K562 (cell line): ENCODE measurements at regions not wholly inside any gene's neighbourhood (a gene's known extent, or its start where the extent isn't known, plus 50 kb on each side); places are given as distances from the start of the nearest gene placed in this dataset.
"Not testable (repeated sequence)": the region's sequence is repeated elsewhere in the genome, so short reads cannot be mapped to it uniquely, and the experiment has no call there.

Source experiments
- ATAC-seq: fragments of 200-7000 bp; cut with Tn5 transposase; 3 replicates; pipeline ENCODE4 v1.9.1; 2020; ENCODE audit warnings: moderate library complexity
- BruUV-seq: library from RNA; stranded (reverse); fragments of 400-500 nt; replicated peaks from 2 replicates; lab custom pipeline; 2021; lab: Mats Ljungman, UMichigan
- CTCF ChIA-PET: fragments of 300-600 bp; formaldehyde crosslinking; extraction: SDS; loops from one replicate; lab custom pipeline; 2021; ENCODE audit warnings: low intra/inter-chr PET ratio; lab: Yijun Ruan, JAX
- POLR2A ChIA-PET: fragments of 300-600, 350-650 bp; sonication (Branson Sonifier 250); formaldehyde crosslinking; extraction: SDS; loops from one replicate; lab custom pipeline; 2021; ENCODE audit warnings: antibody characterized with exemption, inconsistent platforms; lab: Yijun Ruan, JAX
- DNase-seq, 4 experiments: peaks; one replicate each; pipeline versions ENCODE4 v3.0.0 to v3.0.0-alpha.2; 2011 to 2018; ENCODE audit warnings: low spot score in 3 of 4, mixed read lengths in 3 of 4; ENCODE audit errors: extremely low read depth in 1 of 4
- FAIRE-seq: peaks from 2 replicates; lab custom pipeline; 2011; peaks lifted over from hg19 to GRCh38; lab: Jason Lieb, UNC
- H2AFZ ChIP-seq: 2 replicates; pipeline ENCODE4 v1.6.0; 2011; ENCODE audit warnings: low read depth, low read length, control low read depth, inconsistent platforms
- H3K27ac ChIP-seq: fragments of 200-600 bp; 3 replicates; pipeline ENCODE4 v1.8.0; 2011; ENCODE audit warnings: low read depth, mild to moderate bottlenecking, control low read depth, inconsistent platforms, low read length, moderate library complexity, mixed read lengths; ENCODE audit errors: extremely low read depth
- H3K27me3 ChIP-seq, 2 experiments: fragments of 300-600 bp in 1 of 2; 2 replicates in 1 of 2; 3 replicates in 1 of 2; pipeline versions ENCODE4 v1.6.0 to v1.8.0; 2011; ENCODE audit warnings: inconsistent platforms in 2 of 2, low read length in 2 of 2, mild to moderate bottlenecking in 1 of 2, mixed read lengths in 1 of 2, moderate library complexity in 1 of 2; ENCODE audit not compliant: control insufficient read depth in 2 of 2, insufficient read depth in 2 of 2
- H3K36me3 ChIP-seq: fragments of 300-600 bp; 3 replicates; pipeline ENCODE4 v1.8.0; 2011; ENCODE audit warnings: mild to moderate bottlenecking, low read length, inconsistent platforms; ENCODE audit not compliant: control insufficient read depth, insufficient read depth
- H3K4me1 ChIP-seq, 2 experiments: fragments of 200-600 bp in 1 of 2; replicated peaks in 1 of 2; 2 replicates in 1 of 2; 3 replicates in 1 of 2; pipeline versions ENCODE4 v1.5.1 to v1.8.0; 2011; ENCODE audit warnings: inconsistent platforms in 2 of 2, low read length in 2 of 2, mild to moderate bottlenecking in 1 of 2, mixed read lengths in 1 of 2, moderate library complexity in 1 of 2; ENCODE audit not compliant: control insufficient read depth in 2 of 2, insufficient read depth in 2 of 2
- H3K4me2 ChIP-seq: 2 replicates; pipeline ENCODE4 v1.6.1; 2011; ENCODE audit warnings: low read length, control low read depth, inconsistent platforms, mixed read lengths; ENCODE audit not compliant: insufficient read depth
- H3K4me3 ChIP-seq: fragments of 200-600 bp; sonication (generic), shearing (Covaris generic); 2 replicates; pipeline ENCODE4 v1.5.1; 2016; ENCODE audit warnings: control low read depth, inconsistent platforms
- H3K79me2 ChIP-seq: fragments of 200-600 bp; 3 replicates; pipeline ENCODE4 v1.8.0; 2011; ENCODE audit warnings: low read length, inconsistent platforms; ENCODE audit not compliant: control insufficient read depth, insufficient read depth
- H3K9ac ChIP-seq, 2 experiments: 2 replicates each; pipeline versions ENCODE4 v1.6.0 to v1.6.1; 2011; ENCODE audit warnings: low read depth in 2 of 2, low read length in 2 of 2, control low read depth in 1 of 2, inconsistent platforms in 1 of 2, mild to moderate bottlenecking in 1 of 2, mixed read lengths in 1 of 2; ENCODE audit not compliant: insufficient read depth in 1 of 2
- H3K9me1 ChIP-seq: one replicate; pipeline ENCODE4 v1.6.0; 2011; ENCODE audit warnings: inconsistent platforms, mild to moderate bottlenecking, low read length, moderate library complexity; ENCODE audit not compliant: control insufficient read depth, insufficient read depth
- H3K9me3 ChIP-seq: replicated peaks from 2 replicates; pipeline ENCODE4 v1.5.1; 2011; ENCODE audit warnings: low read depth, low read length, inconsistent platforms; ENCODE audit not compliant: control insufficient read depth, insufficient read depth
- H4K20me1 ChIP-seq: replicated peaks from 2 replicates; pipeline ENCODE4 v1.6.1; 2011; ENCODE audit warnings: low read length, inconsistent platforms, mixed read lengths; ENCODE audit not compliant: control insufficient read depth, insufficient read depth
- MEIS2 ChIP-seq: fragments of 450-650 bp; IDR thresholded peaks from 2 replicates; pipeline ENCODE4 v1.6.1; 2014; ENCODE audit warnings: mild to moderate bottlenecking; ENCODE audit not compliant: partially characterized antibody
- PHB2 ChIP-seq: fragments of 450-650 bp; IDR thresholded peaks from 2 replicates; pipeline ENCODE4 v1.6.1; 2017; ENCODE audit warnings: low read depth
- ZBTB33 ChIP-seq: sonication (generic); formaldehyde crosslinking; IDR thresholded peaks from 2 replicates; pipeline ENCODE4 v1.8.1; 2023; ENCODE audit warnings: mild to moderate bottlenecking, missing genetic modification reagents
- WGBS: fragments of 100-300 bp; shearing (Covaris generic); methylation state at CpG from one replicate; pipeline ENCODE4 v1.1.6; 2016; ENCODE audit warnings: low coverage, mixed read lengths; ENCODE audit not compliant: insufficient coverage; ENCODE audit errors: missing lambda C conversion rate; 5-methylcytosine and 5-hydroxymethylcytosine counted together
- in situ Hi-C: fragments of 300-500 bp; cut with MboI; formaldehyde crosslinking; loops from 4 replicates; pipeline ENCODE4 v1.15.0; 2018; ENCODE audit warnings: inconsistent platforms, mixed read lengths
- intact Hi-C: fragments of 100-400 bp; cut with micrococcal nuclease; formaldehyde crosslinking; loops from 2 replicates; pipeline ENCODE4 v1.14.2; 2022

GRCh38 chr18:43847164-43848091 is 570.1 kb upstream of the SYT4 start:
- Histone ChIP-seq H4K20me1 (no peaks in the 10 kb centered on the region), H3K27me3 (no peaks in the 10 kb centered on the region), H2AFZ (no peak overlapping the region), H3K4me3 (no peak overlapping the region), H3K27ac (no peak overlapping the region), H3K4me1 (no peaks in the 10 kb centered on the region), H3K9me1 (no peaks in the 10 kb centered on the region), H3K4me2 (no peak overlapping the region), H3K9me3 (no peaks in the 10 kb centered on the region), H3K79me2 (no peaks in the 10 kb centered on the region), H3K36me3 (no peaks in the 10 kb centered on the region), H3K9ac (no peak overlapping the region)
- in situ Hi-C loops: no loop called here
- ChIA-PET CTCF (no interaction called here), POLR2A (no interaction called here)
- ATAC-seq: no peak
- BruUV-seq: no TSS peak
- 0% methylated on average over 8 of the region's 8 CpGs for WGBS
- DNase-seq: no peak
- no peak for FAIRE-seq
- no peak for TF ChIP-seq MEIS2
- TF ChIP-seq PHB2: no peak
- TF ChIP-seq ZBTB33: no peak
- TF ChIP-seq, all 486 proteins: peak for 0
- intact Hi-C loops: no loop called here

- DNase-seq, H3K4me1 ChIP-seq, intact Hi-C loops, H2AFZ ChIP-seq, H3K36me3 ChIP-seq, H3K4me2 ChIP-seq, H3K27ac ChIP-seq, FAIRE-seq, ATAC-seq, H3K9me3 ChIP-seq, H3K9me1 ChIP-seq, CTCF ChIA-PET, BruUV-seq, POLR2A ChIA-PET, in situ Hi-C loops, H3K9ac ChIP-seq, H3K4me3 ChIP-seq, H4K20me1 ChIP-seq, H3K79me2 ChIP-seq, H3K27me3 ChIP-seq: not testable (repeated sequence)
- 0% methylated on average over 2 of the region's 2 CpGs for WGBS
These were observed 572.5 kb upstream of the SYT4 start for GRCh38 chr18:43849831-43850230.
